SK-N-SH (cell line): ENCODE measurements at regions not wholly inside any gene's neighbourhood (a gene's known extent, or its start where the extent isn't known, plus 50 kb on each side); places are given as distances from the start of the nearest gene placed in this dataset.

Source experiments
- CTCF ChIA-PET: fragments of 300-600, 350-600 bp; formaldehyde crosslinking; extraction: SDS; loops from one replicate; lab custom pipeline; 2021; lab: Yijun Ruan, JAX
- POLR2A ChIA-PET: fragments of 350-600 bp; sonication (Branson Sonifier 250); formaldehyde crosslinking; extraction: SDS; loops from one replicate; lab custom pipeline; 2020; ENCODE audit warnings: antibody characterized with exemption, inconsistent platforms; lab: Yijun Ruan, JAX
- DNase-seq: peaks from one replicate; pipeline ENCODE4 v3.0.0; 2012
- H2AFZ ChIP-seq: fragments of 200-600 bp; sonication (generic); 2 replicates; pipeline ENCODE4 v1.8.1; 2016; ENCODE audit warnings: antibody characterized with exemption, mild to moderate bottlenecking, low read depth
- H3F3A ChIP-seq: fragments of 200-600 bp; sonication (generic); replicated peaks from 2 replicates; pipeline ENCODE3; 2016; ENCODE audit warnings: antibody characterized with exemption, mild to moderate bottlenecking; ENCODE audit not compliant: insufficient read depth
- H3K27ac ChIP-seq, 2 experiments: fragments of 200-500 bp in 1 of 2; fragments of 200-600 bp in 1 of 2; sonication (Bioruptor generic) in 1 of 2; sonication (generic), shearing (Covaris generic) in 1 of 2; 2 replicates each; pipeline versions ENCODE4 v1.5.1 to v1.6.1; 2014 to 2016; ENCODE audit warnings: low read depth in 2 of 2, inconsistent platforms in 1 of 2, low read length in 1 of 2, mild to moderate bottlenecking in 1 of 2, mixed read lengths in 1 of 2
- H3K27me3 ChIP-seq: fragments of 200-600 bp; sonication (generic), shearing (Covaris generic); 2 replicates; pipeline ENCODE4 v1.6.1; 2016; ENCODE audit warnings: mixed run types; ENCODE audit not compliant: insufficient read depth
- H3K36me3 ChIP-seq, 2 experiments: fragments of 200-500 bp in 1 of 2; fragments of 200-600 bp in 1 of 2; sonication (Bioruptor generic) in 1 of 2; sonication (generic) in 1 of 2; replicated peaks in 1 of 2; 2 replicates each; pipeline versions ENCODE3 to v1.5.1; 2014 to 2016; ENCODE audit warnings: low read length in 1 of 2, mild to moderate bottlenecking in 1 of 2; ENCODE audit not compliant: insufficient read depth in 2 of 2, control insufficient read depth in 1 of 2
- H3K4me1 ChIP-seq, 2 experiments: fragments of 200-500 bp in 1 of 2; fragments of 200-600 bp in 1 of 2; sonication (Bioruptor generic) in 1 of 2; sonication (generic), shearing (Covaris generic) in 1 of 2; 2 replicates each; pipeline versions ENCODE4 v1.5.1 to v1.6.1; 2014 to 2016; ENCODE audit warnings: low read depth in 1 of 2, low read length in 1 of 2, mixed run types in 1 of 2; ENCODE audit not compliant: insufficient read depth in 2 of 2, control insufficient read depth in 1 of 2
- H3K4me2 ChIP-seq: fragments of 200-600 bp; sonication (generic), shearing (Covaris generic); 2 replicates; pipeline ENCODE4 v1.6.1; 2017; ENCODE audit warnings: mixed run types
- H3K4me3 ChIP-seq, 2 experiments: fragments of 200-500 bp in 1 of 2; fragments of 200-600 bp in 1 of 2; sonication (Bioruptor generic) in 1 of 2; sonication (generic), shearing (Covaris generic) in 1 of 2; 2 replicates each; pipeline versions ENCODE4 v1.5.1 to v1.8.1; 2014 to 2016; ENCODE audit warnings: low read depth in 2 of 2, inconsistent platforms in 1 of 2, low read length in 1 of 2, mild to moderate bottlenecking in 1 of 2, mixed read lengths in 1 of 2, moderate library complexity in 1 of 2
- H3K79me2 ChIP-seq: fragments of 200-600 bp; sonication (generic); 2 replicates; pipeline ENCODE4 v1.8.1; 2017; ENCODE audit warnings: mild to moderate bottlenecking; ENCODE audit not compliant: insufficient read depth
- H3K9ac ChIP-seq: fragments of 200-600 bp; sonication (generic); 2 replicates; pipeline ENCODE4 v1.6.1; 2017; ENCODE audit warnings: mixed run types
- H3K9me2 ChIP-seq: fragments of 200-600 bp; sonication (generic); 2 replicates; pipeline ENCODE4 v1.6.1; 2017; ENCODE audit warnings: mixed run types
- H3K9me3 ChIP-seq: fragments of 200-600 bp; sonication (generic); 2 replicates; pipeline ENCODE4 v1.6.1; 2017; ENCODE audit warnings: mixed run types, mild to moderate bottlenecking, moderate library complexity
- H4K20me1 ChIP-seq: fragments of 200-600 bp; sonication (generic); 2 replicates; pipeline ENCODE4 v1.6.1; 2017; ENCODE audit warnings: mild to moderate bottlenecking, mixed run types; ENCODE audit not compliant: insufficient read depth
- CHD2 ChIP-seq: fragments of 150-350 bp; IDR thresholded peaks from 2 replicates; pipeline ENCODE4 v1.6.1; 2018; ENCODE audit warnings: low read length; ENCODE audit not compliant: partially characterized antibody
- EP300 ChIP-seq, 2 experiments: IDR thresholded peaks; 2 replicates each; pipeline versions ENCODE4 v1.4.0 to v1.6.1; 2012; ENCODE audit warnings: borderline replicate concordance in 1 of 2, low read depth in 1 of 2, low read length in 1 of 2
- FOXM1 ChIP-seq: IDR thresholded peaks from 2 replicates; pipeline ENCODE4 v1.4.0; 2012; ENCODE audit warnings: low read depth, mild to moderate bottlenecking
- IRF3 ChIP-seq: fragments of 150-350 bp; IDR thresholded peaks from 2 replicates; pipeline ENCODE4 v1.6.1; 2016; ENCODE audit warnings: mild to moderate bottlenecking, low read depth, low read length
- MEF2A ChIP-seq: IDR thresholded peaks from 2 replicates; pipeline ENCODE4 v1.4.0; 2012; ENCODE audit warnings: low read depth, borderline replicate concordance
- MXI1 ChIP-seq: IDR thresholded peaks from 2 replicates; pipeline ENCODE4 v1.6.1; 2012; ENCODE audit warnings: mild to moderate bottlenecking, low read depth, low read length, improper control_type of control experiment
- NFIC ChIP-seq: IDR thresholded peaks from 2 replicates; pipeline ENCODE4 v1.4.0; 2012; ENCODE audit warnings: borderline replicate concordance
- RAD21 ChIP-seq: IDR thresholded peaks from 2 replicates; pipeline ENCODE4 v1.6.1; 2012; ENCODE audit warnings: mild to moderate bottlenecking, low read length
- REST ChIP-seq: IDR thresholded peaks from 2 replicates; pipeline ENCODE4 v1.6.1; 2012; ENCODE audit warnings: mild to moderate bottlenecking, low read depth, low read length, moderate library complexity
- SIN3A ChIP-seq: IDR thresholded peaks from 2 replicates; pipeline ENCODE4 v1.6.1; 2012; ENCODE audit warnings: low read depth, mild to moderate bottlenecking, low read length, moderate library complexity, borderline replicate concordance
- SMC3 ChIP-seq: IDR thresholded peaks from 2 replicates; pipeline ENCODE4 v1.6.1; 2012; ENCODE audit warnings: low read depth, low read length, improper control_type of control experiment
- TAF1 ChIP-seq: IDR thresholded peaks from 2 replicates; pipeline ENCODE4 v1.6.1; 2012; ENCODE audit warnings: low read depth, mild to moderate bottlenecking, low read length, moderate library complexity, borderline replicate concordance
- USF1 ChIP-seq: IDR thresholded peaks from 2 replicates; pipeline ENCODE4 v1.4.0; 2012; ENCODE audit warnings: low read depth, borderline replicate concordance
- YY1 ChIP-seq: IDR thresholded peaks from 2 replicates; pipeline ENCODE4 v1.4.0; 2012; ENCODE audit warnings: low read depth, mild to moderate bottlenecking
- WGBS: methylation state at CpG from one replicate; pipeline ENCODE4 v1.1.6; 2017; ENCODE audit warnings: low lambda C conversion rate; 5-methylcytosine and 5-hydroxymethylcytosine counted together
- TF ChIP-seq, protein P1 (sequence below): IDR thresholded peaks from 2 replicates; pipeline ENCODE4; 2012

DNA sequence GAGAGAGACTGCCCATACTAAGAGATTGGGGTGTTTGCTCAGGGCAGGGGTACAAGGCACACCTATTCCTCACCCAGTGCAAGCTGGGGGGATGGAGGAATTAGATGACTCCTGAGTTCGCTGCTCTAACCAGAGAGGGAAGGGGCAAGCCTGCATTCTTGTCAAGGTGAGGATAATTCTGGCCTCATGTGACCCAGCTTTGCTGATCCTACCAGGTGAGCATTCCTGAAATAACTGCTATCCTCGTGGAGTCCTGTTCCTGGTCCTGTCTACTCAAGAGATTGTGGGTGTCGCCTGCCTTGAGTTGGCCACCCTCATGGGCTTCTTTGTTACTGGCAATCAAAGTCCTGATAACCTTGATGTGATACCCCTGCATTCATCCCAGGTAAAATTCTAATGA, 206.0 kb downstream of the SPP2 start:
- no peak overlapping the region for H3K27ac ChIP-seq
- no peaks in the 10 kb centered on the region for H4K20me1 ChIP-seq
- H3K9ac ChIP-seq, result no peak overlapping the region
- CTCF ChIA-PET, result interaction anchor here (0.9 to 4.0 kb wide), 3 partner anchors 115 to 241 kb away, joined by 3 to 11 read pairs (median 4); no protein-coding TSS in a partner anchor
- DNase-seq, result no peak
- H3K4me1 ChIP-seq, result peaks cover 0 to 20% of the 10 kb centered on the region in 2 experiments; a peak in 3 of 4 replicates
- no peaks in the 10 kb centered on the region for H3K9me3 ChIP-seq
- H3K36me3 ChIP-seq, result no peaks in the 10 kb centered on the region
- H3K9me2 ChIP-seq, result no peaks in the 10 kb centered on the region
- H3F3A ChIP-seq, result peaks cover 32% of the 10 kb centered on the region
- no peak for TF ChIP-seq CHD2
- TF ChIP-seq TAF1, result no peak
- TF ChIP-seq SIN3A, result no peak
- no peak for TF ChIP-seq FOXM1
- no peak for TF ChIP-seq REST
- TF ChIP-seq RAD21, result no peak
- no peak for TF ChIP-seq SMC3
- TF ChIP-seq MEF2A, result no peak
- no peak overlapping the region for H3K4me3 ChIP-seq
- H3K79me2 ChIP-seq, result no peaks in the 10 kb centered on the region
- POLR2A ChIA-PET, result no interaction called here
- no peak overlapping the region for H2AFZ ChIP-seq
- no peak overlapping the region for H3K4me2 ChIP-seq
- WGBS, result 100% methylated on average over 2 of the region's 3 CpGs
- H3K27me3 ChIP-seq, result no peaks in the 10 kb centered on the region

DNA sequence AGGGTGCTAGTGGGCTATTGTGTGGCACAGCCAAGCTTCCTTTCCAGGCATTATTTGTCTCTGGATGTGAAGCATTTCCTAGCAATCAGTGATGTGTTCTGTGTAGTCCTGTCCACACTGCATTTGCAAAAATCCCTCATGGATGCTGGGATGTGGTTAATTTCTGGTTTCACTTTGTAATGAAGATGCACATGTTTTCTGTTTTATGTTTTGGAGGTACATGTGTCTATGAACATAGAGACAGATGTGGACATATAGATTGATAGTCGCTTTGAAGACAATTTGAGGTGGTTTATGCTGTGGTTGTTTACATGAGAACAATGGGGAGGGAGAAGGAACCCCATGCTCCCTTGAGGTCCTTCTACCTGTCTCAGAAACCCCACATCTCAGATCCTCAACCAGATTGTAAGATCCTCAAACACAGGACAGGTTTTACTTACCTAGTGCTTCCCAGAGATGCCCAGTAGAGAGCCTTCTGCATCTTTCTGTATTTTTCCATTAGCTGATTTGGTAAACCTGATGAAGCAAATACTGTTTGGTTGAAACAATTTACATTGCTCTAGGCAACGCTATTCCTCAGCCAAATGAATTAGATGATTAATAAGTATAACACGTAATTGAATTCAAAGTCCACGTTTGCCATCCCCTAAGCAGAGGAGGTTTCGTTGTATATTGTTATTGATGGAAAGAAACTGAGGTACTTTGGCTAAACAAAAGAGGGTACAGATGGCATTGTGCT, 204.4 kb downstream of the SPP2 start:
- CTCF ChIA-PET, result interaction anchor here (1.0 to 4.0 kb wide), 3 partner anchors 13 to 119 kb away, joined by 3 to 11 read pairs (median 4); no protein-coding TSS in a partner anchor
- Histone ChIP-seq H3K4me3 (no peak overlapping the region), H3K9me2 (no peaks in the 10 kb centered on the region), H3K9me3 (no peaks in the 10 kb centered on the region), H3K27ac (no peak overlapping the region), H3K79me2 (no peaks in the 10 kb centered on the region), H3K36me3 (no peaks in the 10 kb centered on the region), H3K4me1 (peaks cover 0 to 35% of the 10 kb centered on the region in 2 experiments; a peak in 3 of 4 replicates), H3K27me3 (no peaks in the 10 kb centered on the region), H3F3A (peaks cover 47% of the 10 kb centered on the region), H3K4me2 (no peak overlapping the region), H2AFZ (0 out of 2 replicates have a peak overlapping the region, but pooled peaks have one; percentile 7), H3K9ac (no peak overlapping the region), H4K20me1 (no peaks in the 10 kb centered on the region)
- POLR2A ChIA-PET, result no interaction called here
- no peak for DNase-seq
- WGBS, result 76% methylated on average over 5 of the region's 5 CpGs
- TF ChIP-seq EP300 (IDR thresholded peaks at IDR 0.05; ENCODE audit: borderline replicate concordance in 1 of 2, low read depth in 1 of 2, low read length in 1 of 2) (no peak), TAF1 (no peak), SIN3A (no peak), NFIC (no peak), YY1 (no peak), MEF2A (no peak), IRF3 (no peak), USF1 (no peak), MXI1 (no peak)
- TF ChIP-seq, protein P1, sequence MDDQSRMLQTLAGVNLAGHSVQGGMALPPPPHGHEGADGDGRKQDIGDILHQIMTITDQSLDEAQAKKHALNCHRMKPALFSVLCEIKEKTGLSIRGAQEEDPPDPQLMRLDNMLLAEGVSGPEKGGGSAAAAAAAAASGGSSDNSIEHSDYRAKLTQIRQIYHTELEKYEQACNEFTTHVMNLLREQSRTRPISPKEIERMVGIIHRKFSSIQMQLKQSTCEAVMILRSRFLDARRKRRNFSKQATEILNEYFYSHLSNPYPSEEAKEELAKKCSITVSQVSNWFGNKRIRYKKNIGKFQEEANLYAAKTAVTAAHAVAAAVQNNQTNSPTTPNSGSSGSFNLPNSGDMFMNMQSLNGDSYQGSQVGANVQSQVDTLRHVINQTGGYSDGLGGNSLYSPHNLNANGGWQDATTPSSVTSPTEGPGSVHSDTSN, result no peak
